C4-2B (cell line): ENCODE measurements at regions not wholly inside any gene's neighbourhood (a gene's known extent, or its start where the extent isn't known, plus 50 kb on each side); places are given as distances from the start of the nearest gene placed in this dataset.

Experiments used
- H3K27ac ChIP-seq: fragments of 450-650 bp; 2 replicates; pipeline ENCODE4 v1.5.1; 2017
- CTCF ChIP-seq: fragments of 450-650 bp; conservative IDR thresholded peaks from 2 replicates; pipeline ENCODE4 v1.5.1; 2017; ENCODE audit warnings: mild to moderate bottlenecking
- ZFX ChIP-seq: fragments of 450-650 bp; IDR thresholded peaks from 2 replicates; pipeline ENCODE4 v1.6.1; 2017

- TF ChIP-seq ZFX: no peak
- no peak for TF ChIP-seq CTCF
- no peak overlapping the region for H3K27ac ChIP-seq
These were observed 147.1 kb downstream of the FAM181B start for GRCh38 chr11:82586581-82586980.

DNA sequence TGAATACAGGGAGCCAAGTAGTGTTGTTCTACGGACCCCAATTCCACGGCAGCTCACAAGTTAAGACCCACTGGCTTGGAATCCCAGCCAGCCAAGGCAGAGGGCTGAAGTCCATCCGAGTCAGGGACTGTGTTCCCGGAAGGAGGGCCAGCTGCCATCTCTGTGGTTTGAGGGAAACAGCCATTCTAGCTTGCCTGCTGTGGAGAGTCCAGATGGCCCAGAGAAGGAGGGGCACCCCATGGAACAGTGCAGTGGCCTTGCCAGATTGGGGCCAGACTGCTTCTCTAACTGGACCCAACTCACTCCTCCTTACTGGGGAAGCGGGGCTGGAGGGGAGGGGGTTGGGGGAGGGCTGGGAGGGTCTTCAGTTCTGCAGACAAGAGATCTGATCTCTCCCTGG, 156.4 kb downstream of the FAM181B start:
- no peak overlapping the region for H3K27ac ChIP-seq
- TF ChIP-seq CTCF (no peak), ZFX (no peak)

DNA sequence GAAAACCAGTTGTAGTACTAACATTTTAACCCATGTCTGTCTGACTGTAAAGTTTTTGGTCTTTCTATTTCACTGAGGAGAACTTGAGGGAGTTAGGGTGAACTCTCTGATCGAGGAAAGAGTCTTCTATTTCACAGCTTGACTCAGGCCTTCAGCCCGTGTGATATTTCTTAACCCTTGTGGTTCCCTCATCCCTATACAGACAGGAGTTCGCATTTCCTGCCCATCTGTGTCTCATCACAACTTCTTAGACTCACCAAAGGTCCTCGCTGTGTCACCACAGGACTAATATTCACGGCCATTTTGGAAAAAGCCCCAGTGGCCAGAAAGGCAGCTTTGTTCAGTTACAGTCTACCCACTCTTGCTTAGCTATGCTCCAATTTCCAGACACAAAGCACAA, 172.8 kb downstream of the FAM181B start:
- TF ChIP-seq ZFX (no peak), CTCF (no peak)
- no peak overlapping the region for H3K27ac ChIP-seq

- H3K27ac ChIP-seq: no peak overlapping the region
- TF ChIP-seq ZFX (no peak), CTCF (no peak)
These were observed 174.1 kb downstream of the FAM181B start for GRCh38 chr11:82559609-82560008.

GRCh38 chr11:82557274-82557673, 176.4 kb downstream of the FAM181B start:
- TF ChIP-seq CTCF: no peak
- TF ChIP-seq ZFX: no peak
- H3K27ac ChIP-seq: no peak overlapping the region

DNA sequence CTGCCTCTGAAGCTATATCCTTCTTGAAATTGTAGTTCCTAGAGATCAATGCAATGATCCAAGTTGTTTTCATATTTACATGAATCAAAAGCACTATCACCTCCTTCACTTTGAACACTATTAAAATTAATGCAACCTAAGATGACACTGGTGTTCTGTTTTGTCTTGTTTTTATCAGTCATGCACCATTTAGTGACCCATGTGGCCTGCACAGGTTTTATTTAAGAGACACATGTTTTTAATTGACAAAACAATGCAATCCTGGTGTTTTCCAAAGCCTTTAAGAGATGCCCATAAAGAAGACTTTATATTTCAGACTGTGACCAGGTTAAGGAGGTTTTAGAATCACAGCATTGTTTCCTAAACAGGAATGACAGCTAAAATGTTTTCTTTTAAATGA, 177.5 kb downstream of the FAM181B start:
- no peak overlapping the region for H3K27ac ChIP-seq
- TF ChIP-seq CTCF (no peak), ZFX (no peak)

GRCh38 chr11:82546661-82547557, 186.8 kb downstream of the FAM181B start:
- TF ChIP-seq CTCF (no peak), ZFX (no peak)
- H3K27ac ChIP-seq: no peak overlapping the region
